Hepatocyte (in vitro differentiated cells): ENCODE measurements at regions not wholly inside any gene's neighbourhood (a gene's known extent, or its start where the extent isn't known, plus 50 kb on each side); places are given as distances from the start of the nearest gene placed in this dataset.

Experiments
- DNase-seq: peaks from one replicate; pipeline ENCODE4 v3.0.0-alpha.2; 2016; ENCODE audit warnings: low spot score
- H2AFZ ChIP-seq: fragments of 200-600 bp; sonication (generic); 2 replicates; pipeline ENCODE4 v1.6.0; 2016; ENCODE audit warnings: antibody characterized with exemption, mild to moderate bottlenecking
- H3K27ac ChIP-seq: fragments of 200-600 bp; sonication (generic); 2 replicates; pipeline ENCODE4 v1.5.1; 2016; ENCODE audit warnings: mild to moderate bottlenecking
- H3K27me3 ChIP-seq: fragments of 200-600 bp; sonication (generic); 2 replicates; pipeline ENCODE4 v1.6.1; 2016
- H3K36me3 ChIP-seq: fragments of 200-600 bp; sonication (generic); replicated peaks from 2 replicates; pipeline ENCODE4 v1.5.1; 2016; ENCODE audit warnings: low read depth; ENCODE audit not compliant: insufficient read depth
- H3K4me1 ChIP-seq: fragments of 200-600 bp; sonication (generic); 2 replicates; pipeline ENCODE4 v1.5.1; 2016; ENCODE audit warnings: mild to moderate bottlenecking, moderate library complexity; ENCODE audit not compliant: insufficient read depth
- H3K4me2 ChIP-seq: fragments of 200-600 bp; sonication (generic); 2 replicates; pipeline ENCODE4 v1.6.0; 2016
- H3K4me3 ChIP-seq: fragments of 200-600 bp; sonication (generic); 2 replicates; pipeline ENCODE4 v1.5.1; 2016; ENCODE audit warnings: mild to moderate bottlenecking
- H3K79me2 ChIP-seq: fragments of 200-600 bp; sonication (generic); 2 replicates; pipeline ENCODE4 v1.6.0; 2017; ENCODE audit warnings: mild to moderate bottlenecking
- H3K9me2 ChIP-seq: fragments of 200-600 bp; sonication (generic); replicated peaks from 2 replicates; pipeline ENCODE4 v1.6.0; 2017; ENCODE audit warnings: mild to moderate bottlenecking; ENCODE audit not compliant: insufficient read depth
- H3K9me3 ChIP-seq: fragments of 200-600 bp; sonication (generic); 2 replicates; pipeline ENCODE4 v1.5.1; 2016; ENCODE audit warnings: low read depth, mild to moderate bottlenecking
- H4K20me1 ChIP-seq: fragments of 200-600 bp; sonication (generic); 2 replicates; pipeline ENCODE4 v1.6.0; 2016; ENCODE audit warnings: mild to moderate bottlenecking; ENCODE audit not compliant: insufficient read depth, poor library complexity, severe bottlenecking
- EZH2 ChIP-seq: fragments of 200-600 bp; sonication (generic); IDR thresholded peaks from 2 replicates; pipeline ENCODE4 v1.6.1; 2016; ENCODE audit warnings: antibody characterized with exemption, mild to moderate bottlenecking, borderline replicate concordance
- EZH2phosphoT487 ChIP-seq: fragments of 200-600 bp; sonication (generic); IDR thresholded peaks from one replicate; pipeline ENCODE4 v1.6.1; 2018; ENCODE audit warnings: antibody characterized with exemption, mild to moderate bottlenecking, low read depth, moderate library complexity; ENCODE audit not compliant: unreplicated experiment, severe bottlenecking
- WGBS: methylation state at CpG from one replicate; pipeline ENCODE4 v1.1.6; 2016; ENCODE audit warnings: low lambda C conversion rate; ENCODE audit errors: missing lambda C conversion rate; 5-methylcytosine and 5-hydroxymethylcytosine counted together
- TF ChIP-seq, protein P1 (sequence below): fragments of 200-600 bp; sonication (generic); IDR thresholded peaks from 2 replicates; pipeline ENCODE4 v1.5.1; 2016; ENCODE audit warnings: antibody characterized with exemption, mild to moderate bottlenecking; ENCODE audit not compliant: poor library complexity

DNA sequence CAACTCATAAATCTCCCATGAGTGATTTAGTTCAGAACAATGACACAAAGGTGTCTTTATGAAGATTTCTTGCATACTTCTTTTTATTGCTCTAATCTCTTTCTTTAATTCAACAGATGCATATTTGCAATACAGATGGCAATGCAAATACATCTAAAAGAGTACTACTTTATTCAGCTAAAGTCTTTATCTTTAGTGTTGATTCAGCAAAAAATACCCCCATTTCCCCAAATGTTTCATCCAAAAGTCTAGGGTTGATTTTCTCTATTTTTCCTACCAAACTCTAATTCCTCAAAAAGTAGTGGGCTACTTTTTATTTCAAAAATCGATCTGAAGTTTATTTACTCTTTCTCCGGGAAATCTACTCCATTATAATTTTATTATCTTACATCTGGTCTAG, 1055.2 kb downstream of the STIM2 start:
- Histone ChIP-seq H3K4me3 (no peak overlapping the region), H3K9me2 (no peaks in the 10 kb centered on the region), H3K79me2 (no peaks in the 10 kb centered on the region), H3K4me2 (no peak overlapping the region), H2AFZ (no peak overlapping the region), H3K27me3 (no peaks in the 10 kb centered on the region), H3K4me1 (no peaks in the 10 kb centered on the region), H4K20me1 (no peaks in the 10 kb centered on the region), H3K36me3 (no peaks in the 10 kb centered on the region), H3K9me3 (no peaks in the 10 kb centered on the region), H3K27ac (no peak overlapping the region)
- WGBS: 93% methylated on average over 2 of the region's 2 CpGs
- TF ChIP-seq, protein P1, sequence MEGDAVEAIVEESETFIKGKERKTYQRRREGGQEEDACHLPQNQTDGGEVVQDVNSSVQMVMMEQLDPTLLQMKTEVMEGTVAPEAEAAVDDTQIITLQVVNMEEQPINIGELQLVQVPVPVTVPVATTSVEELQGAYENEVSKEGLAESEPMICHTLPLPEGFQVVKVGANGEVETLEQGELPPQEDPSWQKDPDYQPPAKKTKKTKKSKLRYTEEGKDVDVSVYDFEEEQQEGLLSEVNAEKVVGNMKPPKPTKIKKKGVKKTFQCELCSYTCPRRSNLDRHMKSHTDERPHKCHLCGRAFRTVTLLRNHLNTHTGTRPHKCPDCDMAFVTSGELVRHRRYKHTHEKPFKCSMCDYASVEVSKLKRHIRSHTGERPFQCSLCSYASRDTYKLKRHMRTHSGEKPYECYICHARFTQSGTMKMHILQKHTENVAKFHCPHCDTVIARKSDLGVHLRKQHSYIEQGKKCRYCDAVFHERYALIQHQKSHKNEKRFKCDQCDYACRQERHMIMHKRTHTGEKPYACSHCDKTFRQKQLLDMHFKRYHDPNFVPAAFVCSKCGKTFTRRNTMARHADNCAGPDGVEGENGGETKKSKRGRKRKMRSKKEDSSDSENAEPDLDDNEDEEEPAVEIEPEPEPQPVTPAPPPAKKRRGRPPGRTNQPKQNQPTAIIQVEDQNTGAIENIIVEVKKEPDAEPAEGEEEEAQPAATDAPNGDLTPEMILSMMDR: no peak
- no peak for TF ChIP-seq EZH2
- no peak for TF ChIP-seq EZH2phosphoT487
- DNase-seq: no peak

DNA sequence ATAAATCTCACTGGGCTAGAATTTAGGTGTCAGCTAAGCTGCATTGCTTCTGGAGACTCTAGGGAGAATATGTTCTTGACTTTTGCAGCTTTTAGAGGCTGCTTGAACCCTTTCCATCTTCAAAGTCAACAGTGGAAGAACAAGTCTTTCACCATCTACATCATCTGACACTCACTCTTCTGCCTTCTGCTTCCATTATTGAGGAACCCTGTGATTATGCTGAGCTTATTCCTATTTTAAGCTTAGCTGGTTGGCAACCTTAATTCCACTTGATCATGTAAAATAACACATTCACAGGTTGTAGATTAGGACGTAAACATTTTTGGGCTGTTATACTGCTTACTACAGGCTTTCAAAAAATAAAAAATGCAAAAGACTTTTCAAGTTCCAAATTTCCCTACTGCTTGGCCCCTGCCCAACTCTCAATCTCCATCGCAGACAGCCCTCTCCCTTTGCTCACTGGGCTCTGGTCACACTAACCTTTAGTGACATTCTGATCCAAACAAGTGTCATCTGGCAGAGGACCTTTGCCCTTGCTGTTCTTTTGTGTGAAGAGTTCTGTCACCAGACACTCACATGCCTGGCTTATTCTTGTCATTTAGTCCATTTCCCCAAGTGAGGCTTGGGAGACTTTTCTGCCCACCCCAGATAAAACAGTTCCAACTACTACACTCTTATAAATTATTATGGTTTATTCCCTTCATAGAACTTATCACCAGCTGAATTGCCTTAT, 1056.0 kb downstream of the STIM2 start:
- Histone ChIP-seq H2AFZ (no peak overlapping the region), H3K36me3 (no peaks in the 10 kb centered on the region), H3K4me3 (no peak overlapping the region), H3K4me2 (no peak overlapping the region), H3K9me2 (no peaks in the 10 kb centered on the region), H3K27me3 (no peaks in the 10 kb centered on the region), H3K9me3 (no peaks in the 10 kb centered on the region), H3K27ac (no peak overlapping the region), H3K4me1 (no peaks in the 10 kb centered on the region), H3K79me2 (no peaks in the 10 kb centered on the region), H4K20me1 (no peaks in the 10 kb centered on the region)
- DNase-seq: no peak
- TF ChIP-seq EZH2phosphoT487: no peak
- TF ChIP-seq, protein P1: no peak
- TF ChIP-seq EZH2: no peak
- 71% methylated on average over 2 of the region's 2 CpGs for WGBS

DNA sequence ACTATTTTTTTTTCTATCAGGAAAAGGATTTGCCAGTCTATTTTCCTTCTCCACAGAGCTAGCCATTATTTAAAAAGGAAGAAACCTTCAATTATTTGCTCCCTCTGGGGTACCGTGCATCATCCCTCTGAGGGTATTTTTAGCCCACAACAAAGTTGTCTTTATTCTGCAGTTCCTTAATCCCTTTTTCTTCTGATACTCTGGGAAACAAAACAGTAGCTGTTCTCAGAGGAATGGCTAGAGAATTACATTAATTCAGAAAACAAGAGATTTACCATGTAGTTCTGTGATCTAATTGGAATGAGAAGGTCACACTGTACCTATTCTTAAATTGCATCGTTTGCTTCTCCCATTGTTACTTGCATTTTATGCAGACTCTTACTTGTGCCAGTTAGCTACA, 1056.7 kb downstream of the STIM2 start:
- no peak overlapping the region for H3K4me2 ChIP-seq
- WGBS: 82% methylated on average over 2 of the region's 2 CpGs
- H2AFZ ChIP-seq: no peak overlapping the region

More for the DNA sequence above, 1056.7 kb downstream of the STIM2 start:
- TF ChIP-seq EZH2 (no peak), EZH2phosphoT487 (no peak)
- TF ChIP-seq, protein P1: no peak
- H3K4me1 ChIP-seq: no peaks in the 10 kb centered on the region
- no peaks in the 10 kb centered on the region for H3K9me2 ChIP-seq
- H3K4me3 ChIP-seq: no peak overlapping the region
- no peak for DNase-seq
- H4K20me1 ChIP-seq: no peaks in the 10 kb centered on the region
- no peaks in the 10 kb centered on the region for H3K27me3 ChIP-seq
- no peaks in the 10 kb centered on the region for H3K79me2 ChIP-seq
- no peaks in the 10 kb centered on the region for H3K36me3 ChIP-seq
- no peak overlapping the region for H3K27ac ChIP-seq
- no peaks in the 10 kb centered on the region for H3K9me3 ChIP-seq
